Endothelial cell (in vitro differentiated cells): ENCODE measurements at regions not wholly inside any gene's neighbourhood (a gene's known extent, or its start where the extent isn't known, plus 50 kb on each side); places are given as distances from the start of the nearest gene placed in this dataset.

ENCODE experiments used
- DNase-seq: peaks from one replicate; pipeline ENCODE4 v3.0.0; 2021; ENCODE audit warnings: low spot score
- H3K27ac Mint-ChIP-seq: one replicate; pipeline ENCODE4 v1.8.0; 2021; ENCODE audit warnings: mixed read lengths, inconsistent platforms; ENCODE audit not compliant: unreplicated experiment
- H3K27me3 Mint-ChIP-seq: one replicate; pipeline ENCODE4 v1.8.0; 2021; ENCODE audit warnings: mild to moderate bottlenecking, moderate library complexity, mixed read lengths, inconsistent platforms; ENCODE audit not compliant: unreplicated experiment
- H3K36me3 Mint-ChIP-seq: one replicate; pipeline ENCODE4 v1.8.0; 2021; ENCODE audit warnings: mild to moderate bottlenecking, low read depth, mixed read lengths, inconsistent platforms; ENCODE audit not compliant: unreplicated experiment
- H3K4me1 Mint-ChIP-seq: one replicate; pipeline ENCODE4 v1.8.0; 2021; ENCODE audit warnings: mild to moderate bottlenecking, mixed read lengths, inconsistent platforms; ENCODE audit not compliant: unreplicated experiment
- H3K4me3 Mint-ChIP-seq: one replicate; pipeline ENCODE4 v1.8.0; 2021; ENCODE audit warnings: mild to moderate bottlenecking, mixed read lengths, inconsistent platforms; ENCODE audit not compliant: unreplicated experiment
- H3K9me3 Mint-ChIP-seq: one replicate; pipeline ENCODE4 v1.8.0; 2021; ENCODE audit warnings: mixed read lengths, inconsistent platforms; ENCODE audit not compliant: unreplicated experiment
- TF ChIP-seq, protein P1 (sequence below): fragments of 200-600 bp; sonication (generic); IDR thresholded peaks from one replicate; pipeline ENCODE4 v1.5.0; 2021; ENCODE audit warnings: antibody characterized with exemption; ENCODE audit not compliant: unreplicated experiment

DNA sequence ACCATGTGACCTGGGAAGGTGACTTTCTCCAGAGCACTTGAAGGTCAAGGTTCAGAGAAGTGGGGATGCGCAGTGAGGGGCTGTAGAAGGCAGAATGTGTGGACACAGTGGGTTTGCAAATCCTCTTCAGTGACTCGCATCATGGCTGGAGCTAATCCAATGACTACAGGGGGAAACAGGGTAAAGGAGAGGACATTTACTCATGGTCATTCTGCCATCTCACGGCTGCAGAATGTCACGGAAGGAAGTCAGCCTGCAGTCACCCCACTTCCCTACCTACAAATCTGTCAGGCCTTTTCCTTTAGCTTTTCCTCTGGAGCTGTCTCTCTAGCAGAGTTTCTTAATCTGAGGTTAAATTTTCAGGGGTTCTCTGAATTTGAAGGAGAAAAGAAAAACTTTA, 337.6 kb downstream of the CDC5L start:
- Mint-ChIP-seq H3K4me3 (no peak overlapping the region), H3K4me1 (peaks cover 7% of the 10 kb centered on the region), H3K27ac (no peak overlapping the region), H3K9me3 (no peaks in the 10 kb centered on the region), H3K36me3 (no peaks in the 10 kb centered on the region), H3K27me3 (peaks cover 3% of the 10 kb centered on the region)
- TF ChIP-seq, protein P1, sequence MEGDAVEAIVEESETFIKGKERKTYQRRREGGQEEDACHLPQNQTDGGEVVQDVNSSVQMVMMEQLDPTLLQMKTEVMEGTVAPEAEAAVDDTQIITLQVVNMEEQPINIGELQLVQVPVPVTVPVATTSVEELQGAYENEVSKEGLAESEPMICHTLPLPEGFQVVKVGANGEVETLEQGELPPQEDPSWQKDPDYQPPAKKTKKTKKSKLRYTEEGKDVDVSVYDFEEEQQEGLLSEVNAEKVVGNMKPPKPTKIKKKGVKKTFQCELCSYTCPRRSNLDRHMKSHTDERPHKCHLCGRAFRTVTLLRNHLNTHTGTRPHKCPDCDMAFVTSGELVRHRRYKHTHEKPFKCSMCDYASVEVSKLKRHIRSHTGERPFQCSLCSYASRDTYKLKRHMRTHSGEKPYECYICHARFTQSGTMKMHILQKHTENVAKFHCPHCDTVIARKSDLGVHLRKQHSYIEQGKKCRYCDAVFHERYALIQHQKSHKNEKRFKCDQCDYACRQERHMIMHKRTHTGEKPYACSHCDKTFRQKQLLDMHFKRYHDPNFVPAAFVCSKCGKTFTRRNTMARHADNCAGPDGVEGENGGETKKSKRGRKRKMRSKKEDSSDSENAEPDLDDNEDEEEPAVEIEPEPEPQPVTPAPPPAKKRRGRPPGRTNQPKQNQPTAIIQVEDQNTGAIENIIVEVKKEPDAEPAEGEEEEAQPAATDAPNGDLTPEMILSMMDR = no peak
- DNase-seq = no peak

DNA sequence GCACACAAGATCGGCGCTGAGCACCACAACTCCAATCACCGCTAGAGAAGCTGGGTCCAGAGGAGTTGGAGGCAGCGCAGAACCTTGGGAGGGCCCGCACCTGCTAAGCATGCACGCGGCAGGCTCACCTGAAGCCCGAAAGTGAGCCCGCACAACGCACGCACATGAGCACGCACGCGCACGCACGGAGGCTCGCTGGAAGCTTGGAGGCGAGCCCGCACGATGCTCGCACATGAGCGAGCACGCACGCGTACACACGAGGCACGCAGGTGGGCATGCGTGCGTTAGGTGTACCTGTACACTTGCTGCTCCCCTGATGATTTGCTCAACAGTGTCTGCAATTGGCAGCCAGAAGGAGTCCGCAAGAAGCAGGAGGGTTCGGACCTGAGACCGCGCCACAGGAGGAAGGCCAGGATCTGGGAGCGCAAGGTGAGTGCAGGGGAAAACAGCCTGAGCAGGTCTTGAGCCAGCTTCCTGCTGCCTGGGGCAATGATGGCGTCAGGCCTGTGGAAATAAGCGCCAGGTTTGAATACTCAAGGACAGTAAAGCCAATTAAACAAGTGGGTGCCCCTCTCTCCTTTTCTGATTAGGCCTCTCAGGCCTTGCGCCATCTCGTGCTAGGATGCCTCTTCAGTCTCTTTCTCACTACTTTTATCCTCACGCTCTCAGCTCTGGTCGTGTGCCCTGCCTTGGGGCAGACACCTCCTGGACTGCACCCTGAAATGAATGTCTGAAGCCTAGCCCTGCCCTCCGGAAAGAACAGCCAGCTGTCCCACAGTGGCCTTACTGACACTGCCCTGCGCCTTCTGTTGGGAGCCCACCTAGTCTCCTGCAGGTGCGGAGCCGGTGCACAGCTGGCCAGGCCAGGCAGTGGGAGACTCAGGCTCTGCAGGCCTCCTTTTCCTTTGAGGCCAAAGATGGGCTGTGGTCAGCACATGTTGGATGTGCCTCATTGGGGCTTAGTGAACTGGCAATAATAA, 340.4 kb downstream of the CDC5L start:
- H3K4me3 Mint-ChIP-seq = no peak overlapping the region
- H3K27ac Mint-ChIP-seq = no peak overlapping the region
- TF ChIP-seq, protein P1 = no peak
- no peaks in the 10 kb centered on the region for H3K9me3 Mint-ChIP-seq
- H3K4me1 Mint-ChIP-seq = peaks cover 14% of the 10 kb centered on the region
- H3K27me3 Mint-ChIP-seq = peaks cover 3% of the 10 kb centered on the region
- no peak for DNase-seq
- H3K36me3 Mint-ChIP-seq = no peaks in the 10 kb centered on the region

DNA sequence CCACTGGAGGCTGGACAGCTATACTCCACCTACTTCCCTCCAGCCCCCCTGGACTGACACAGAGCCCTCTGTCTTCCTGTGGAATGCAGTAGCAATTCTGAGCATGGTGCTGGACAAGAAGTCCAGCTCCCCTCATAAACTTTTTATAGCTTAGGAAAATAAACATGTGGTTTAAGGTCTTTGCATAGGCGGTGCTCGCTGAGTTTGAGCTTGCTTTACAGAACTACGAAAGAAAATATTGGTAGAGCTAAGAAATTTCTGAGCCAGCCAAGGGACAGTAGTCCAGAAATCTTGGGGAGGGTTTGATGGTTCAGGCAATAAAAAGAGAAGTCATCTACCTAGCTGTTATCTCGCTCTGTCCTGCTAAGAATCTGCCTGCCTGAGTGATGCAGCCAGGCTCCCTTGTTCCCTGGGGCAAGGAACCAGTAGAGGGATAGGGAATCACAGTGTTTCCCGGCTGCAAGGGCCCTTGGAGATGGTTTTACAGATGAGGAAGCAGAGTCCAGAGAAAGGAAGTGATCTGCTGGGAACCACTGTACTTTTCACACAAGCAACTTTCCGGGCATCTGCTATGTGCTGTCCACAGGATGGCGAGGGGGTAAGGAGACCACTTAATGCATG, 343.4 kb downstream of the CDC5L start:
- DNase-seq = no peak
- H3K36me3 Mint-ChIP-seq = no peaks in the 10 kb centered on the region
- TF ChIP-seq, protein P1 = no peak
- no peaks in the 10 kb centered on the region for H3K9me3 Mint-ChIP-seq
- H3K4me1 Mint-ChIP-seq = peaks cover 8% of the 10 kb centered on the region
- no peak overlapping the region for H3K27ac Mint-ChIP-seq
- H3K4me3 Mint-ChIP-seq = no peak overlapping the region
- peaks cover 3% of the 10 kb centered on the region for H3K27me3 Mint-ChIP-seq

DNA sequence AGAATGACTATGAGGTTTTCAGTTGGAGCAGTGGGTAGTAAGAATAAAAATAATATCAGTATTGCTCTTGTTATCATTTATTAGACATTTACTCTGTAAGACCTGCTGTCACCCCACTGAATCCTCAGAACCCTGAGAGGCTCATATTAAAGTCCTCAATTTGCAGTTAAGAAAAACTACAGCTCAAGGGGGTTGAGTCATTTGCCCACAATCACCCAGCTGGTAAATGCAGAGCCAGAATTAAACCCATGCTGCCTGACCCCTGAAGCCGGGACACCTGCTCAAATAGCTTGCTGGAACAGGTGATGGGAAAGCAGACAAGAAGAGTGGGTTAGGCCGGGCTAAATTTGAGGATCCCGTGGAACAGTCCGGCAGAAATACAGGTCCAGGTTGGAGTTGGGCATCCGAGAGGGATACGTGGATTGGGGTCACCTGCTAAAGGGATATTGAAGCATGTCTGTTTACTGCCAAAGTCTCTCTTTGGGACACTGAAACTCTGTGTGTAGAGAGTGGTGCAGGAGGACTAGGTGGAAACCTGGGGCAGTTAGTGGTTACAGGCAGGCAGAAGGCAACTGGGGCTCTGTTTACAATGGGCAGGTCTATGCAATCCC, 344.1 kb downstream of the CDC5L start:
- no peak overlapping the region for H3K4me3 Mint-ChIP-seq
- peaks cover 1% of the 10 kb centered on the region for H3K27me3 Mint-ChIP-seq
- no peak overlapping the region for H3K27ac Mint-ChIP-seq
- no peak for DNase-seq
- peaks cover 8% of the 10 kb centered on the region for H3K4me1 Mint-ChIP-seq
- no peaks in the 10 kb centered on the region for H3K36me3 Mint-ChIP-seq
- H3K9me3 Mint-ChIP-seq = no peaks in the 10 kb centered on the region
- TF ChIP-seq, protein P1 = no peak
